Stimulated activated CD8-positive, alpha-beta memory T cell treated with anti-CD3 and anti-CD28 coated beads, Interleukin-2, amount 100 ng/mL, for 1 hour (primary cell): ENCODE measurements at regions not wholly inside any gene's neighbourhood (a gene's known extent, or its start where the extent isn't known, plus 50 kb on each side); places are given as distances from the start of the nearest gene placed in this dataset.
A peak's percentile ranks its signal among the peaks of the same experiment; 100 is the strongest.

Source experiments
- DNase-seq, 2 donors: peaks; one replicate each; pipeline ENCODE4 v3.0.0-alpha.2; 2020; ENCODE audit warnings: low read depth in 2 of 2

GRCh38 chr19:32199501-32200040 is 145.8 kb upstream of the ZNF507 start:
- no peak for DNase-seq

GRCh38 chr19:32200312-32201038 is 144.9 kb upstream of the ZNF507 start:
- no peak for DNase-seq

- DNase-seq, result no peak
Observed at GRCh38 chr19:32201211-32201610, 144.2 kb upstream of the ZNF507 start.

- no peak for DNase-seq
Observed at GRCh38 chr19:32201636-32202051, 143.8 kb upstream of the ZNF507 start.

- DNase-seq, result no peak
Observed at GRCh38 chr19:32202244-32202643, 143.2 kb upstream of the ZNF507 start.

GRCh38 chr19:32203161-32203560 is 142.2 kb upstream of the ZNF507 start:
- DNase-seq, result no peak

GRCh38 chr19:32206065-32206464 is 139.3 kb upstream of the ZNF507 start:
- DNase-seq, result no peak

GRCh38 chr19:32208060-32208459 is 137.3 kb upstream of the ZNF507 start:
- no peak for DNase-seq

GRCh38 chr19:32219392-32219791 is 126.0 kb upstream of the ZNF507 start:
- DNase-seq, result no peak

GRCh38 chr19:32219881-32220472 is 125.4 kb upstream of the ZNF507 start:
- DNase-seq, result no peak

GRCh38 chr19:32220951-32221350 is 124.5 kb upstream of the ZNF507 start:
- DNase-seq, result no peak

- no peak for DNase-seq
Observed at GRCh38 chr19:32222556-32222955, 122.9 kb upstream of the ZNF507 start.

GRCh38 chr19:32223106-32223505 is 122.3 kb upstream of the ZNF507 start:
- no peak for DNase-seq

GRCh38 chr19:32223595-32224370 is 121.6 kb upstream of the ZNF507 start:
- no peak for DNase-seq

GRCh38 chr19:32224371-32225244 is 120.8 kb upstream of the ZNF507 start:
- peak; percentile 4 to 40 for DNase-seq

- no peak for DNase-seq
Observed at GRCh38 chr19:32227561-32228165, 117.7 kb upstream of the ZNF507 start.

GRCh38 chr19:32230441-32230840 is 115.0 kb upstream of the ZNF507 start:
- DNase-seq, result no peak

- DNase-seq, result no peak
Observed at GRCh38 chr19:32231020-32231419, 114.4 kb upstream of the ZNF507 start.

GRCh38 chr19:32231691-32232090 is 113.7 kb upstream of the ZNF507 start:
- no peak for DNase-seq

- no peak for DNase-seq
Observed at GRCh38 chr19:32232449-32232848, 113.0 kb upstream of the ZNF507 start.

- no peak for DNase-seq
Observed at GRCh38 chr19:32233091-32233490, 112.3 kb upstream of the ZNF507 start.
